ENCODE measurements at regions not wholly inside any gene's neighbourhood (a gene's known extent, or its start where the extent isn't known, plus 50 kb on each side); places are given as distances from the start of the nearest gene placed in this dataset.

DNA sequence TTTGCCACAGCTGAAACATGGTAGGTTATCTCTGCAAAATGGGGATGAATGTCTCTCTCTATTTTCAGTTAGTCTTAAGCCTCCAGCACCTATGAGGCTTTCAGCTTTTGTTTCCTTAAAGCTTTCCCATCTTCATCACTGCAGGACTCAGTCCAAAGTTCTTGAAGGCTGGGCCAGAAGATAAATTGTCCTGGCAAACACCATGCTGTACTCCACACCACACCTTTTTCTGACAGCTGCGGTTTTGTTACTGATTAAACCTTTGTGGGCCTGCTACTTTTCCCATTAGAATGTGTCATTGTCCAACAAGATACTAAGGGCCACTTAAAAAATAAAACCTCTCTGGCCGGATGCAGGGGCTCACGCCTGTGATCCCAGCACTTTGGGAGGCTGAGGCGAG lies 87.2 kb upstream of the A1CF start:
- no peak overlapping the region for H2AK5ac ChIP-seq (ENCODE audit: low read depth, low read length)
- no peak overlapping the region for H3K23ac ChIP-seq (ENCODE audit: low read depth, low read length)
- TF ChIP-seq, protein P1, sequence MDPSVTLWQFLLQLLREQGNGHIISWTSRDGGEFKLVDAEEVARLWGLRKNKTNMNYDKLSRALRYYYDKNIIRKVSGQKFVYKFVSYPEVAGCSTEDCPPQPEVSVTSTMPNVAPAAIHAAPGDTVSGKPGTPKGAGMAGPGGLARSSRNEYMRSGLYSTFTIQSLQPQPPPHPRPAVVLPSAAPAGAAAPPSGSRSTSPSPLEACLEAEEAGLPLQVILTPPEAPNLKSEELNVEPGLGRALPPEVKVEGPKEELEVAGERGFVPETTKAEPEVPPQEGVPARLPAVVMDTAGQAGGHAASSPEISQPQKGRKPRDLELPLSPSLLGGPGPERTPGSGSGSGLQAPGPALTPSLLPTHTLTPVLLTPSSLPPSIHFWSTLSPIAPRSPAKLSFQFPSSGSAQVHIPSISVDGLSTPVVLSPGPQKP (IDR thresholded peaks at IDR 0.05; ENCODE audit: borderline replicate concordance, low read depth, low read length): no peak
- no peak for TF ChIP-seq BHLHE40 (IDR thresholded peaks at IDR 0.05; ENCODE audit: low read depth, low read length)
- no peak for TF ChIP-seq POLR2A (IDR thresholded peaks at IDR 0.05; ENCODE audit: low read depth, low read length)
- TF ChIP-seq MXI1 (IDR thresholded peaks at IDR 0.05; ENCODE audit: borderline replicate concordance, low read depth, low read length): no peak
- no peak for TF ChIP-seq MAZ (IDR thresholded peaks at IDR 0.05; ENCODE audit: borderline replicate concordance, low read depth, low read length)
- TF ChIP-seq, protein P2, sequence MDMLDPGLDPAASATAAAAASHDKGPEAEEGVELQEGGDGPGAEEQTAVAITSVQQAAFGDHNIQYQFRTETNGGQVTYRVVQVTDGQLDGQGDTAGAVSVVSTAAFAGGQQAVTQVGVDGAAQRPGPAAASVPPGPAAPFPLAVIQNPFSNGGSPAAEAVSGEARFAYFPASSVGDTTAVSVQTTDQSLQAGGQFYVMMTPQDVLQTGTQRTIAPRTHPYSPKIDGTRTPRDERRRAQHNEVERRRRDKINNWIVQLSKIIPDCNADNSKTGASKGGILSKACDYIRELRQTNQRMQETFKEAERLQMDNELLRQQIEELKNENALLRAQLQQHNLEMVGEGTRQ (IDR thresholded peaks at IDR 0.05; ENCODE audit: low read depth, low read length): no peak
- TF ChIP-seq RFX5 (IDR thresholded peaks at IDR 0.05; ENCODE audit: low read depth, low read length): no peak
- TF ChIP-seq CHD1 (IDR thresholded peaks at IDR 0.05; ENCODE audit: low read depth, low read length): no peak
- TF ChIP-seq RCOR1 (IDR thresholded peaks at IDR 0.05; ENCODE audit: insufficient replicate concordance, low read length): no peak
- TF ChIP-seq NFE2L2 (IDR thresholded peaks at IDR 0.05; ENCODE audit: low read depth, low read length): no peak
- H2AFZ ChIP-seq (replicated peaks; ENCODE audit: low read length, poor library complexity): no peak overlapping the region
- H4K8ac ChIP-seq (ENCODE audit: low read depth in 2 of 2, low read length in 2 of 2): no peak overlapping the region
- H3K9me1 ChIP-seq (ENCODE audit: insufficient read depth, low read length): no peaks in the 10 kb centered on the region
- no peak overlapping the region for H4K91ac ChIP-seq (ENCODE audit: insufficient read depth, low read depth, low read length)
- H3K4me1 ChIP-seq (ENCODE audit: control insufficient read depth, insufficient read depth, low read length): no peaks in the 10 kb centered on the region
- dilution Hi-C loops (cut with HindIII; ENCODE audit: low sequenced_read_pairs, unreplicated experiment) (no loop called here), intact Hi-C loops (cut with micrococcal nuclease) (no loop called here), in situ Hi-C loops (cut with MboI; ENCODE audit: low sequenced_read_pairs) (no loop called here)
- H3K4me3 ChIP-seq (ENCODE audit: insufficient read depth, low read depth, low read length): no peak overlapping the region
- no peaks in the 10 kb centered on the region for H4K20me1 ChIP-seq (ENCODE audit: insufficient read depth, low read length)
- no peak overlapping the region for H3K9ac ChIP-seq (ENCODE audit: low read depth, low read length)
- ChIA-PET POLR2A (ENCODE audit: unreplicated experiment) (no interaction called here), CTCF (no interaction called here)
- BruUV-seq (replicated peaks): no TSS peak
- no peaks in the 10 kb centered on the region for H3K36me3 ChIP-seq (ENCODE audit: control insufficient read depth, insufficient read depth, low read length)
- DNase-seq (no peak), ATAC-seq (ENCODE audit: low read depth) (no peak)
- no peak overlapping the region for H3K14ac ChIP-seq (replicated peaks; ENCODE audit: low read depth, low read length)
- no peaks in the 10 kb centered on the region for H3K79me1 ChIP-seq (ENCODE audit: low read depth in 1 of 2, low read length in 2 of 2)
- H3K27ac ChIP-seq (ENCODE audit: insufficient read depth, low read length): no peak overlapping the region
- H3K4ac ChIP-seq (ENCODE audit: low read depth, low read length): no peak overlapping the region
- H2AK9ac ChIP-seq (replicated peaks; ENCODE audit: low read depth, low read length, poor library complexity): no peak overlapping the region
- no peak overlapping the region for H3K56ac ChIP-seq (ENCODE audit: extremely low read depth, insufficient read depth, low read length)
- H2BK15ac ChIP-seq (ENCODE audit: low read depth, low read length): no peak overlapping the region
- H3K18ac ChIP-seq (ENCODE audit: low read depth, low read length): no peak overlapping the region
- H2BK20ac ChIP-seq (ENCODE audit: low read depth, low read length): no peak overlapping the region
- H2BK5ac ChIP-seq (ENCODE audit: low read depth, low read length, poor library complexity, severe bottlenecking): no peak overlapping the region
- no peak overlapping the region for H4K5ac ChIP-seq (ENCODE audit: low read depth, low read length)
- no peak overlapping the region for H2BK120ac ChIP-seq (ENCODE audit: low read depth, low read length)
- no peak overlapping the region for H3K4me2 ChIP-seq (ENCODE audit: low read depth, low read length)
- H3K27me3 ChIP-seq (ENCODE audit: control insufficient read depth, insufficient read depth, low read length): no peaks in the 10 kb centered on the region
- peaks cover 2% of the 10 kb centered on the region; the same call in 1 of the 2 replicates for H3K9me3 ChIP-seq (ENCODE audit: control insufficient read depth, insufficient read depth, low read length)
- no CpG with 5 or more reads among the region's 4 CpGs for WGBS, 2 experiments (ENCODE audit: extremely low coverage in 2 of 2, insufficient read length in 1 of 2)

Data from IMR-90 (cell line).